ENCODE measurements at regions not wholly inside any gene's neighbourhood (a gene's known extent, or its start where the extent isn't known, plus 50 kb on each side); places are given as distances from the start of the nearest gene placed in this dataset.

GRCh38 chr4:188942606-188943005, 803.4 kb downstream of the TRIML1 start:
- Histone ChIP-seq H3K36me3 (no peaks in the 10 kb centered on the region), H3K4me3 (no peak overlapping the region), H3K9me3 (no peaks in the 10 kb centered on the region), H3K27ac (no peak overlapping the region), H3K27me3 (no peaks in the 10 kb centered on the region), H3K4me1 (no peaks in the 10 kb centered on the region)
- intact Hi-C loops (cut with DNase I; ENCODE audit: low total_unique reads): no loop called here
- TF ChIP-seq CTCF (IDR thresholded peaks at IDR 0.05): no peak
- no peak for TF ChIP-seq POLR2A (IDR thresholded peaks at IDR 0.05)
- no peak for DNase-seq

DNA sequence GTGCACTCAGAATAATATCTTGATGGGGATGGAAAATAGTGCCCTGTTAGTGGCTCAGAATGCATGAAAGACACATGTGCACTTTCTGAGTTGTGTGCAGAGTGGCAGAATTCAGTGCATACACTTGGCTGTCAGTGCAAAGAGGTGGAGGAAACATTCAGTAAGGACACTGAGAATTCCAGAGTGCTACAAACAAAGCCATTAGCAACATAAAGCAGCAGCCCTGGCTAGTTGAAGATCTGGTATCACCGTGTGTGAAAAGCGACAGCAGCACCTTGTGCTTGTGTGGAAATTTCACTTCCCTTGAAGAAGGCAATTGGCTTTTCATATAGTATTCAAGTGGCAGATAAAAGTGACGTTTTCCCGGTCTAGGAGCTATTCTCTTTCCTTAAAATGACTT, 810.4 kb downstream of the TRIML1 start:
- DNase-seq: no peak
- Histone ChIP-seq H3K4me1 (no peaks in the 10 kb centered on the region), H3K36me3 (no peaks in the 10 kb centered on the region)

DNA sequence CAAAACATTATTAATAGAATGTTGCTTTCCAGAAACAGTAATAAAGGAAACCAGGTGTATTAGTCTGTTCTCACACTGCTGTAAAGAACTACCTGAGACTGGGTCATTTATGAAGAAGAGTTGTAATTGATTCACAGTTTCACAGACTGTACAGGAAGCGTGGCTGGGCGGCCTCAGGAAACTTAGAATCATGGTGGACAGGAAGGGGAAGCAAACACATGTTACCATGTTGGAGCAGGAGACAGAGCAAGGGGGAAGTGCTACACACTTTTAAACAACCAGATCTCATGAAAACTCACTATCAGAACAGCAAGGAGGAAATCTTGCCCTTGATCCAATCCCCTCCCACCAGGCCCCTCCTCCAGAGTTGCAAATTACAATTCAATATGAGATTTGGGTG, 815.8 kb downstream of the TRIML1 start:
- H3K9me3 ChIP-seq: no peaks in the 10 kb centered on the region
- no peak overlapping the region for H3K27ac ChIP-seq
- intact Hi-C loops (cut with DNase I; ENCODE audit: low total_unique reads): no loop called here

More for the DNA sequence above, 810.4 kb downstream of the TRIML1 start:
- TF ChIP-seq POLR2A (IDR thresholded peaks at IDR 0.05) (no peak), CTCF (IDR thresholded peaks at IDR 0.05) (no peak)
- no peak overlapping the region for H3K4me3 ChIP-seq
- no peaks in the 10 kb centered on the region for H3K27me3 ChIP-seq
- intact Hi-C loops (cut with DNase I; ENCODE audit: low total_unique reads): no loop called here
- no peaks in the 10 kb centered on the region for H3K9me3 ChIP-seq
- no peak overlapping the region for H3K27ac ChIP-seq

GRCh38 chr4:188956566-188956965, 817.3 kb downstream of the TRIML1 start:
- no peak for DNase-seq
- Histone ChIP-seq H3K4me1 (no peaks in the 10 kb centered on the region), H3K4me3 (no peak overlapping the region), H3K36me3 (no peaks in the 10 kb centered on the region), H3K27ac (no peak overlapping the region), H3K9me3 (no peaks in the 10 kb centered on the region), H3K27me3 (no peaks in the 10 kb centered on the region)
- TF ChIP-seq CTCF (IDR thresholded peaks at IDR 0.05) (no peak), POLR2A (IDR thresholded peaks at IDR 0.05) (no peak)
- intact Hi-C loops (cut with DNase I; ENCODE audit: low total_unique reads): no loop called here

More for the DNA sequence above, 815.8 kb downstream of the TRIML1 start:
- Histone ChIP-seq H3K4me1 (no peaks in the 10 kb centered on the region), H3K4me3 (no peak overlapping the region), H3K27me3 (no peaks in the 10 kb centered on the region), H3K36me3 (no peaks in the 10 kb centered on the region)
- DNase-seq: no peak
- TF ChIP-seq POLR2A (IDR thresholded peaks at IDR 0.05) (no peak), CTCF (IDR thresholded peaks at IDR 0.05) (no peak)

- DNase-seq: no peak
- TF ChIP-seq CTCF (IDR thresholded peaks at IDR 0.05): no peak
- TF ChIP-seq POLR2A (IDR thresholded peaks at IDR 0.05): no peak
- Histone ChIP-seq H3K4me1 (no peaks in the 10 kb centered on the region), H3K4me3 (no peak overlapping the region), H3K27me3 (no peaks in the 10 kb centered on the region), H3K9me3 (no peaks in the 10 kb centered on the region), H3K27ac (no peak overlapping the region), H3K36me3 (no peaks in the 10 kb centered on the region)
- intact Hi-C loops (cut with DNase I; ENCODE audit: low total_unique reads): no loop called here
Observed at GRCh38 chr4:188958346-188958745, 819.1 kb downstream of the TRIML1 start.
